GM19463 (cell line): ENCODE measurements at regions not wholly inside any gene's neighbourhood (a gene's known extent, or its start where the extent isn't known, plus 50 kb on each side); places are given as distances from the start of the nearest gene placed in this dataset.
A peak's percentile ranks its signal among the peaks of the same experiment; 100 is the strongest.

Experiments used
- ATAC-seq: cut with Tn5 transposase; IDR thresholded peaks from one replicate; pipeline ENCODE4 v1.9.1; 2021; ENCODE audit warnings: mild to moderate bottlenecking, moderate library complexity; ENCODE audit not compliant: unreplicated experiment

- no peak for ATAC-seq
These were observed 203.9 kb upstream of the PPFIA2 start for GRCh38 chr12:81963026-81963425.

GRCh38 chr12:81962126-81962856 lies 203.1 kb upstream of the PPFIA2 start:
- ATAC-seq, result peak; percentile 59

DNA sequence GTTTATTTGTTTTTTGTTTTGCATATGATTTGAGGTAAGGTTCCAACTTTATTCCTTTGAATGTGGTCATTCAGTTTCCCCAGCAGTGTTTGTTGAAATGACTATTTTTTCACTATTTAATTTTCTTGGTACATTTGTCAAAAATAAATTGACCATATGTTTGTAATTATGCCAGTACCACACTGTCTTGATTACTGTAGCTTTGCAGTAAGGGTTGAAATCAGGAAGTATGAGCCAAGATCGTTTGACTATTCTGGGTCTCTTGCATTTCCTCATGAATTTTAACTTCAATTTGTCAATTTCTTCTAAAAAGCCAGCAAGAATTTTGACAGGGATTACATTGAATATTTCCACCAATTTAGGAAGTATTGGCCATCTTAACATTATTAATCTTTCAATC lies 199.3 kb upstream of the PPFIA2 start:
- no peak for ATAC-seq

DNA sequence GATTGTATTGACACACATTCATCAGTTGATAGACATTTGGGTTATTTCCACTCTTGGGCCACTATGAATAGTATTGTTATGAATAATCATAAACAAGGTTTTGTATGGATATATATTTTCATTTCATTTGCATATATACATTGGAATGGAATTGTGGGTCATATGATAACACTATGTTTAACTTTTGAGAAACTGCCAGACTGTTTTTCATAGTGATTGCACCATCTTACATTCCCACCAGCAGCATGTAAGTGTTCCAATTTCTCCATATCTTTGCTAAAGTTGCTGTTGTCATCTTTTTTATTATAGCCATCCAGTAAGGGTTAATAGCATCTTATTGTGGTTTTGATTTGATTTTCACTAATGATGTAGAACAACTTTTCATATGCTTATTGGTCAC lies 198.5 kb upstream of the PPFIA2 start:
- ATAC-seq, result no peak

DNA sequence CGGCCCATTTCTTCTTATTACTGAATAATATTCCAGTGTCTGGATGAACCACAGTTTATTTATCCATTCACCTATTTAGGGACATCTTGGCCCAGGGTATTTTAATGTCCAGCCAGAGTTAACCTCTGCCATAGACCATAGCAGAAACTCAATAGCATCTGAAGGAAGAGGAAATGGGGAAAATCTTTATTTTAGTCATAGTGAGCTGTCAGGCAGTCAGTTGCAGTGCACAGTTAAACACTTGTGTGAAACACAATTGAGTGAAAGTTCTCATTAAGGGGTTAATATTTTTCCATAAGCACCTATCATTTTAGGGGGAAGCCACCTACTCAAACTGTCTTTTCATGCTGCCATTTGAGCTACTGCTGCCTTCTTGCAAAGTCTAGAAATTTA lies 197.3 kb upstream of the PPFIA2 start:
- no peak for ATAC-seq

GRCh38 chr12:81953541-81953940 lies 194.4 kb upstream of the PPFIA2 start:
- ATAC-seq, result peak; percentile 38

DNA sequence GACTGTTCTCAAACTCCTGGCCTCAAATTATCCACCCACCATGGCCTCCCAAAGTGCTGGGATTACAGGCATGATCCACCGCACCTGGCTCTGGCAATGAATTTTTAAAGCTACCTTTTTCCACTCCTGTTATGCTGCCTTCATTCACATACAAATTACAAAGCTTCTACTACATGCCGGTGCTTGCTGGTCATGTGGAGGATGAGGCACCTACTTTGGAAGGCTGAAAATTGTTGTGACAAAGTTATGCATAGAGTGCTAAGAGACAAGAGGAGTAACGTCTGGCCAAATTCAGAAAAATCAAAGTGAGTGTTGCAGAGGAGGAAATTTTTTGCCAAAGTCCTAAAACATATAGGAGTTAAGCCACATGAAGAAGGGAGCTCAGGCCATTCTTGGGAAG lies 191.7 kb upstream of the PPFIA2 start:
- no peak for ATAC-seq

DNA sequence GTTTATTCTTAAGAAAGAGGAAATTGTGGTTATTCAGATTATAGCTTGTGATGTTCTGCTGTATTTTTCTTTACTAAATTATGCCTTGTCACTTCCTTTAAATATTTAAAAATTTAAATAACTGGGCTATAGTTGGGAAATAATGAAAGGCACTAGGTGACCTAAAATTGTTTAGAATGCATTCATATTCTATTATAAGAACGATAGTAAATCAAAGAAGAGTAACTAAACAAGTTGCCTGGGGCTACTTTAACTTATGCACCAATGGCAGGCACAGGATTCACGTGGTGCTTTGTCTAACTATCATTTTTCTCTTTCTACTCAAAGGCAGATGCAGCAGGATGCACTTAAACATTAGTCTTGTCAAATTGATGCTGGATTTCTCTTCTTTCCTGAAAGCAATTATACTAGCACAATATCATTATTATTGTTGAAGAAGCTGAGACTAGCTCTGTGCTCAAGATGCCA lies 190.7 kb upstream of the PPFIA2 start:
- ATAC-seq, result no peak

- ATAC-seq, result no peak
These were observed 190.3 kb upstream of the PPFIA2 start for GRCh38 chr12:81949416-81949815.

GRCh38 chr12:81944886-81945285 lies 185.7 kb upstream of the PPFIA2 start:
- no peak for ATAC-seq

GRCh38 chr12:81942594-81942993 lies 183.4 kb upstream of the PPFIA2 start:
- ATAC-seq, result peak; percentile 84

GRCh38 chr12:81930037-81930436 lies 170.9 kb upstream of the PPFIA2 start:
- no peak for ATAC-seq

- no peak for ATAC-seq
These were observed 137.6 kb upstream of the PPFIA2 start for GRCh38 chr12:81896771-81897170.

DNA sequence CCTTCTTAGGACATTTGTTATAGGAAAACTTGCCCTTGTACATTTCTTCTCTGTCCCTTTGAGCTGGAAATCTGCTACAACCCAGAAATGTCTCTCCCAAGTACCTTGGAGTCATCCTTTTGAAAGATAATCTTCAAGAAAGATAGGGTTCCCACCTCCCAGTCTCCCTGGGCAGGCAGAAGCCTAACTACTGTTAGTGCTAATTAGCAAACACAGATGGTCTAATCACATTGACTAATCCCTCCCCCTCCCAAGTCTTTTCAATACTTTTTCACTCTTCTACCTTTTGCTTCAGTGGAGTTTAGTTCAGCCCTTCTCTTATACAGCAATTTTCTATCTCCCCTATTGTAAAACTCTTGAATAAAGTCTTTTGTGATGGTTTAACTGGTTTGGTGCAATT lies 129.8 kb upstream of the PPFIA2 start:
- ATAC-seq, result no peak

GRCh38 chr12:81888106-81888740 lies 129.1 kb upstream of the PPFIA2 start:
- ATAC-seq, result no peak

DNA sequence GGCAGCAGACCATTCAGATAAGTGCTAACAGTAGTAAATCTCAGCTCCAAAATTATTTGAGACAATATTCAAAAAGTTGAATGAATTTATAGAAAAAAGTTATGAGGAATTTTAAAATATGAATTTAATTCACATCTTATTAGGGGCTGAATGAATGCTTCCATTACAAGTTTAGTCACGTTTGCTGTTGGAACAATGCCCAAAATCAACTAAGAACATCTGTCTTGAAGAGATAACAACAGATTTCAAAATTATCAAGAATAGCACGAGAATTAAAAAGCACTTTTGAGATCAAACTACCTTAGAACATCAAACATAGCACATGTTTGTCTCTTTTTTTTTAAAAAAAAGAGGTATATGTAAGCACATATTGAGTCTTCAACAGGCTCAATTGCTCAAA lies 115.4 kb upstream of the PPFIA2 start:
- ATAC-seq, result no peak

- ATAC-seq, result no peak
These were observed 115.0 kb upstream of the PPFIA2 start for GRCh38 chr12:81874166-81874565.

DNA sequence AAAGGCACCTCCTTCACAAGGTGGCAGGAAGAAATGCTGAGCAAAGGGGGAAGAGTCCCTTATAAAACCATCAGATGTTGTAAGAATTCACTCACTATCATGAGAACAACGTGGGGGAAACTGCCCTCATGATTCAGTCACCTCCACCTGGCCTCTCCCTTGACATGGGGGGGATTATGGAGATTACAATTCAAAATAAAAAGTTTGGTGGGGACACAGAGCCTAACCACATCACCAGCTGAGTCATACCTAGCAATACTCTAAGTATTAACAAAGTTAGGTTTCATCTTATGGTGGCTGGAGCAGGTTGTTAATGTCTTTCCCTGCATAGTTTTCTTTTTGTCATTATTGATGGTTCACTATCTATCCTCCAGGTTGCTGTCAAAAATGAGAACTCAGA lies 113.2 kb upstream of the PPFIA2 start:
- no peak for ATAC-seq

GRCh38 chr12:81866081-81866480 lies 106.9 kb upstream of the PPFIA2 start:
- no peak for ATAC-seq

- no peak for ATAC-seq
These were observed 104.3 kb upstream of the PPFIA2 start for GRCh38 chr12:81863406-81863805.

- no peak for ATAC-seq
These were observed 100.4 kb upstream of the PPFIA2 start for GRCh38 chr12:81859521-81859920.

DNA sequence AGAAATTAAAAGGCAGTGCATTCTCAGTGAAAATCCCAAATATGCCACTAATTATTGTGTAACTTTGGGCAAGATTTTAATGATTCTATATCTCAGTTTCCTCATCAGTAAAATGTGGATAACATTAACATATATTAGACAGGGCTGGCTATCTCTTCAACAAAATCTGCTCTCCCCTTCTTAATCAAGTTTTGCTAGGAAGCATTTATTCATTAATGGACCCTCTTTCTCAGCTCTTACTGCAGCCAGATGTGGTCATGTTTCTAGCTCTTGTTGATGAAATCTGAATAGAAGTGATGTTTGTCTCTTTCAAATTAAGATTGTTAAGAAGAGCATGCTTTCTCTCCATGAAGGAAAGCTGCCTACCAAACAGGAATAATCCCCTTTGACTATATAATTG lies 84.4 kb upstream of the PPFIA2 start:
- ATAC-seq, result no peak

DNA sequence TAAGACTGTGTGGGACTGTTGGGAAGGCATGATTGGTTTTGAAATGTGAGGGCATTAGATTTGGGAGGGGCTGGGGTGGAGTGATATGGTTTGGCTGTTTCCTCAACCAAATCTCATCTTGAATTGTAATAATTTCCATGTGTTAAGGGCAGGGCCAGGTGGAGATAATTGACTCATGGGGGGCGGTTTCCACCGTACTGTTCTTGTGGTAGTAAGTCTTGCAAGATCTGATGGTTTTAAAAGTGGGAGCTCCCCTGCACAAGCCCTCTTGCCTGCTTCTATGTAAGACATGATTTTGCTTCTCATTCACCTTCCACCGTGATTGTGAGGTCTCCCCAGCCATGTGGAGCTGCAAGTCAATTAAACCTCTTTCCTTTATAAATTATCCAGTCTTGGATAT lies 76.6 kb upstream of the PPFIA2 start:
- ATAC-seq, result no peak
